GM19035 (cell line): ENCODE measurements at regions not wholly inside any gene's neighbourhood (a gene's known extent, or its start where the extent isn't known, plus 50 kb on each side); places are given as distances from the start of the nearest gene placed in this dataset.
A peak's percentile ranks its signal among the peaks of the same experiment; 100 is the strongest.

ENCODE experiments used
- ATAC-seq: cut with Tn5 transposase; IDR thresholded peaks from one replicate; pipeline ENCODE4 v1.9.1; 2021; ENCODE audit not compliant: unreplicated experiment

DNA sequence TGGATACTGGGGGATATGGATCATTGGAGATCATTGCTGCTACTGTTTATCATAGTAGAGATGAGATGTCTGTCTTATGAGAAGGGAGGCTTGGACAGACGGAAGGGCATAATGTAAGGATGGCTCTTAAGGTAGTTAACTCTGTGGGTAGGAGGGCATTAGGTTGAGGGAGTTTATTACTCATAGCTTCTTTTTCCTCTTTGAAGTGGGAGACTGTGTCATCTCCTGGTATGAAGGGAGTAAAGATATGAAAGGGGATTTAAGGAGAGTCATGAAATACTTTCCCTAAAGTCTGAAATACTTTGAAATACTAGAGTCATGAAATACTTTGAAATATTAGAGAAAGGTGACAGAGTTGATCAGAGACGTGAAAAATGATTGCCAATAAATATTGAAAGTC, 255.5 kb upstream of the PITX2 start:
- no peak for ATAC-seq

DNA sequence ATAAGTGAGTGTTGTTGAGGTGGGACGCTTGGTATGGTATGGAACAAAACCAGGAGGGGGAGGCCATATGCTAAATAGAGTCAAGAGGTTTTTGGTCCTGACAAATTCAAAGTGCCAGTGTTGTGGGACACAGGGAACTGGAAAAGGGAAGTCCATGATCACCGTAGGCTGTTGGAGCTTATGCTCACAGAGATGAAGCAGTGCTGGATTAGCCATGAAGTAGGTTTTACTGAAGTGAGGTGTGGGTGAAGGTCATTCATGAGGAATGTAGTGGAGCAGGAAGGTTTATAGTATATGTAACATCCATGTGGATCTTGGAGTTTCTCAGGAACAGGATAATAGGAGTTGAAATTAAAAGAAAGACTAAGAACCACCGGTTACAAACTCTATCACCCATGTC, 256.1 kb upstream of the PITX2 start:
- ATAC-seq = no peak

DNA sequence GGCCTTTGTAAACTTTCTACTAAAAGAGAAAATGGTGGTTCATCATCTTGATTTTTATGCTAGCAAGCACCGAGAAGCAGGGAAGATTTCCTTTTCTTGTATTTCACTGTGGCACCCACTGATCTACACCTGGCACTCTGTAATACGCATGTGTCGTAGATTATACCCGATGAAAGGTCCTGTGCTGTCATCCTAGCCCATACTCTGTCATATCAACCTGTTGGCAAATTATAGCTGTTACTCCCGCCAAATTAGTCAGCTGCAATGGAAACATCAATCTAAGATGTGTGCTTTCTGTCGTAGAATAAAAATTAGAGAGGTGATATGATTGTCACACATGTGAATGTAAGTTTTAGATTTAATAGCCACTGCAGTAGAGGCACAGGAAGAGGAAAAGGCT, 263.4 kb upstream of the PITX2 start:
- ATAC-seq = no peak

- no peak for ATAC-seq
These were observed 264.0 kb upstream of the PITX2 start for GRCh38 chr4:110886856-110887255.

DNA sequence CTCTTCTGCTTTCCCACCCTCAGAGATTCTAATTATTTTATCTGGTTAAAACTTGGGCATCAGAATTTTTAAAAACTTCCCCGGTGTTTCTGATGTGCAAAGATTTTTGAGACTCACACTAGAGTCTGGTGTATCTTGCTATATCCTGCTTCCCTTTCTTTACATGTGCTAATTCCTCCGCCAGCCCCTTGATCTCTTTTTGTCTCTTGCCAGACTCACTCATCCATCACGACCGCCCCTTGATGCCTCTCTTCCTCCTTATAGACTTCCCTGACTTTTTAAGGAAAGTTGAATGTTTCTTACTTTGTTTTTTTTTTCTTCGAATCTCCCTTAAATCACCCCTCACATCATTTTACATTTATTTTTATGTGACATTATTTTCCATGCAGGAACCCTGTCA, 274.9 kb upstream of the PITX2 start:
- ATAC-seq = no peak

DNA sequence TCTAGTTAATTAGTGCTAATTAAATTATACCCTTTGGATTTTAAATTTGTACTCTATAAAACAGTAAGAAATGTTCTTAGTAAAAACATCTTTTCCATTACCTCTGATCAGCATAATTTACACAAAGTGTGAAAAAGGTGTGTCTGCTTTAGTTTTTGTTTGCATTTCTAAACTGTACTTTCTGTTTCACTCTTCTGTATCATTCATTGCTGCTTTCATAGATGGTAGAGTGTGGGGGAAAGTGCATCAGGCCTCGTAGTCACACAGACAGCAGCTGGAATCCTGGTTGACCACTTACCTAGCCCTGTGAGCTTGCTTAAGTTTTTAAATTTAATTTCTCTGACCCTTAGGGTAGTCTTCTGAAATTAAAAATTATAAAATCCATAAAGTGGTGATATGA, 275.4 kb upstream of the PITX2 start:
- peak; percentile 84 for ATAC-seq

GRCh38 chr4:110900213-110900769, 277.4 kb upstream of the PITX2 start:
- no peak for ATAC-seq

DNA sequence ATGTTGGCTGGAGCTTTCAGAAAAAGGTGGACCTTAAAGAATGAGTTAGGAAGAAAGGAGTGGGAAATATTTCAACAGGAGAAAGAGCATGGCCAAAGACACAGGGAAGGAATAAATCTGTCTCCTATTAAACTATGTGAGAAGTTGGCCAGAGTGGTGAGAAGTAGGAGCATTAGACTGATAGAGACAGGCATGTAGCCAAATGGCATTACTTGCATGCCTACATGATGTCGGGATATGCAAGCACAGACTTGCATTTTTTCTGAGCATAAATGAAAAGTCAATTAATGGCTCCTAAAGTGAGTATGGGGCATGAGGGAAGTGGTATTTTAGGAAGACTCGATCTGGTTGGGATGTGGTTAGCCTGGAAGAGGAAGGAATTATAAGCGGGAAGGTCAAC, 279.6 kb upstream of the PITX2 start:
- ATAC-seq = no peak

DNA sequence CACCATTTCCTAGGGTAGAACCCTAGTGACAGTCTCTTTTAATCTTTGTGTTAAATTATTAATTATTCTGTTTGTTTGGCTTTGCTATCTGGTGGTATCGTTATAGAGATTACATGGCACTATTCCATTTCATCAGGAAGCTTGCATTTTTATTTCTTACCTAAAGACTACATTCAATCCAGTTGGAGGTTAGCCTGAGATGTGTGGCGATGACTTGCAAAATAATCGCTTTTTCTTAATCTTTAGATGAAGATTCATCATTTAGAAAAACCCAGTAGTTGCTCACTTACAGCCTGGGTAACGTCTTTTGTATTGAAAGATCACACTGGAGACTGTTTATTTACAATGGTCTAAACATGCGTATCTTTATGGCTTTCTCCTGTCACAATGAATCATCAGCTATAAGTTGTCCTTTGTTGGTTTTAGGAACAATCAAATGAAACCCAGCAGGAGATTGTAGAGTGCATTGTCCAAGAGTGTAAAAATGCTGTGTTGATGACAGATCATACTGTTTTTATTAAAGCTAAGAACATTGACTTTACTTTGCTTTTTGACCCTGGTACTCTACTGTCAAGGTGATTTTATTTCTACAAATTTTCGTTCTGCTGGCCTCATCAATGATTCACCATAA, 281.7 kb upstream of the PITX2 start:
- no peak for ATAC-seq

DNA sequence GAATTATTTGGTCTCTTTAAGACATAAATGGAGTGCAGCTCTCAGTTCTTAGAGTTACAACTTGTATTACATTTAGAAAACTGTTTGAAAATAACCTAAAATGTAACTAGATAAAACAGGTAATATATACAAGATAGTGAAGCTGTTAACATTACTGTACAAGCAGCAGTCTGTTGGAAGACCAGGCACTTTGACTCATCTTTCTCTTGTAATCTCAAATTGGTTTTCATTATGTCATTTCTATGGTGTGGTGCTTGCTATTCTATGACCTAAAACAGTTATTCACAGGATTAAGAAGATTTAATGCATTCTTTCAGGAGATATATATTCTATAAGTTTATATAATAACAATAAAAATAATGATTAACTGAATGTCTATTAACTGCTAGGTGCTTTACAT, 282.5 kb upstream of the PITX2 start:
- no peak for ATAC-seq

- no peak for ATAC-seq
These were observed 285.0 kb upstream of the PITX2 start for GRCh38 chr4:110907801-110908313.

DNA sequence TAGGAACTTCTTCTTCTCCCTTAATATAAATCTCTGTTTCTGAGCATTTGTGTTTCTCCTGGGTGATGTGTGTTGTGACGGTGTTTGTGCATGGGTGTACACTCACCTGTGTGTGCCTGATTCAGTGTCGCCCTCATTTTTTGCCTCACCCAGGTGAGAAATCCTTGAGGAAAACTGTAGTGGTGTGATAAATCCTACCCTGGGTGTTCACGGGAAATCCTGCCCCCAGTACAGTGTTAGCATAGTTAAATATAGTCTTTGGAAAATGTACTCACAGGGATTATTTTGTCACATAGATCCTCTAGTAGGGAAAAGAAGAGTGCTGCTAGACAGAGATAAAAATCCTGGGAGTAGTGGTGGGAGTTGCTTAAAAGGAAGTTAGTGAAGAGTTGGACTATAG, 291.9 kb upstream of the PITX2 start:
- ATAC-seq = no peak

- ATAC-seq = no peak
These were observed 292.4 kb upstream of the PITX2 start for GRCh38 chr4:110915301-110915700.

- ATAC-seq = no peak
These were observed 293.6 kb upstream of the PITX2 start for GRCh38 chr4:110916505-110916904.

GRCh38 chr4:110917835-110918234, 295.0 kb upstream of the PITX2 start:
- ATAC-seq = no peak

GRCh38 chr4:110920990-110921389, 298.1 kb upstream of the PITX2 start:
- no peak for ATAC-seq

DNA sequence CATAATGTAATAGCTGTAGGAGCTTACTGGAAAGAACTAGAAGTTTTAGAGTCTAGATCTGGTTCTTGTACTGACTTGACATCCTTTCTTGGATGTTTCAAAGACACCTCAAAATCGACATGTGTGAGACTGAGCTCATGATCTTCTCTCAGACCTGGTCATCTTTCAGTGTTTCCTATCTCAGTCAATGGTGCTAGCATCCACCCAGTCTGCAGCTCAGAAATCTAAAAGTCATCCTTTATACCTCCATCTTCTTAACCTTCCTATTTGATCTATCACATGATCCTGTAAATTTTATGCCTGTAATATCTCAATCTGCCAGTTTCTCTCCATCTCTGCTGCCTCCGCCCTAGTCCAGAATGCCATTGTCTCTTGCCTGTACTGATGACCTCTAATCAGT, 301.9 kb upstream of the PITX2 start:
- no peak for ATAC-seq

DNA sequence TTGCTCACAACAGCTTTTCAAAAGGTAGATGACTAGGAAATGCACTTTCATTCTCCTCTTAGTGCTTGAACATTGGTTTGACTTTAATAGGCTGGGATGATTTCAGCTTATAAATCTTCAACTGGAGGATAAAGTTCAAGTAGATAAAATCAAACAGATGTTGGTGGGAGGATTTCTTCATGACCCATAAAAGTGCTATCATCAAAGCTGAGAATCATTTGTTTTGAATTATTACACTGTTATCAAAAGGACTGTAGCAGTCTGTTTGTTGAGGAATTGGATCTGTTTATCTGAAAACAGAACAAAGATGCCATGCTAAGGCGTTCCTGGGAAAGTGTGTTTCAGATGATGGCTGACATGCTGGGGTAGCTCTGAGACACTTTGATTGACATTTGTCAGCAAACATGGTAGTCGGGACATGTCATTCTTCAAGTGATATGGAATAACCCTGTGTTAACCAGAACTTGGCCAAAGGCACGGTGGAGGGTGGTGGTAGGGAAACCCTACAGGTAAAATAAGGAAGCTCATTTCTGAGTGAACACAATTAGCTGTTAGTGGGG, 304.0 kb upstream of the PITX2 start:
- ATAC-seq = no peak

DNA sequence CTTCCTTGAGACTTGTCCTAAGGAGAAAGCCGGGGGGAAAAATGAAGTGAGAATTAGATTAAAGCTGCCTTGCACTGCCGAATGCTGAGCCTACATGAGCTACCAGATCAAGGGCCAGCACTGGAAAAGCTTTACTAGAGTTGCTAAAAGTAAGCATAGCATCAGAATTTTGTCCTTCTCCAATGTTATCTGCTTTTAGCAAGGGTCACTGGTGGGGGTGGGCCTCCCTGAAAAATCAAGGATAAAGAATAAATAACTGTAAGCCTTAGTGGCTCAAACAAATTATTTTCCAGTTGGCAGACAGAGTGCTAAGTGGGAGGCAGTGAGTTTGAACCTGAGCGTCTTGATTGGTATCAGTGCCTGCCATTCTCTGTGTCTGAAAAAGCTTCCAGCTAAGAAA, 310.5 kb upstream of the PITX2 start:
- ATAC-seq = no peak

DNA sequence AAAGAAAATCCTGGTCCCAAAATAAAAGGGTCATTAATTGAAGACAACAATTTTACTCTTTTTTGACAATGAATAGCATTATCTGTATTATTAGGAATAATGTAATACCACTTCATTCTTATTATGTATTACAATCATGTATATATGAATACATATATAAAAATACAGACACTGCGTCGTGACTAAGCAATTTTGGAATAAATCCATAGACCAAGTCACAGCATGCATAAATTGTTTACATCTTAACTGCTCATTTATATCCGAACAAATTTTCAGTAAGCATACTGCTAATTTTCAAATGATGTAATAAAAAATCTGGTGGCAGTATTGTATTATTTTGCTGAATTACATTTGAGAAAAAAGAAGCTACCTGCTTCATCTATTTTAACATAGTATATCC, 321.6 kb upstream of the PITX2 start:
- ATAC-seq = no peak

GRCh38 chr4:110945600-110945999, 322.7 kb upstream of the PITX2 start:
- no peak for ATAC-seq

- ATAC-seq = no peak
These were observed 326.7 kb upstream of the PITX2 start for GRCh38 chr4:110949542-110949941.

GRCh38 chr4:110950731-110951130, 327.9 kb upstream of the PITX2 start:
- ATAC-seq = no peak
